HG03521 (cell line): ENCODE measurements at regions not wholly inside any gene's neighbourhood (a gene's known extent, or its start where the extent isn't known, plus 50 kb on each side); places are given as distances from the start of the nearest gene placed in this dataset.
"Not testable (repeated sequence)": the region's sequence is repeated elsewhere in the genome, so short reads cannot be mapped to it uniquely, and the experiment has no call there.

Source experiments
- ATAC-seq: cut with Tn5 transposase; IDR thresholded peaks from one replicate; pipeline ENCODE4 v1.9.1; 2021; ENCODE audit warnings: mild to moderate bottlenecking, moderate library complexity; ENCODE audit not compliant: unreplicated experiment

GRCh38 chr2:38243186-38243880 lies 133.7 kb downstream of the ATL2 start:
- no peak for ATAC-seq

DNA sequence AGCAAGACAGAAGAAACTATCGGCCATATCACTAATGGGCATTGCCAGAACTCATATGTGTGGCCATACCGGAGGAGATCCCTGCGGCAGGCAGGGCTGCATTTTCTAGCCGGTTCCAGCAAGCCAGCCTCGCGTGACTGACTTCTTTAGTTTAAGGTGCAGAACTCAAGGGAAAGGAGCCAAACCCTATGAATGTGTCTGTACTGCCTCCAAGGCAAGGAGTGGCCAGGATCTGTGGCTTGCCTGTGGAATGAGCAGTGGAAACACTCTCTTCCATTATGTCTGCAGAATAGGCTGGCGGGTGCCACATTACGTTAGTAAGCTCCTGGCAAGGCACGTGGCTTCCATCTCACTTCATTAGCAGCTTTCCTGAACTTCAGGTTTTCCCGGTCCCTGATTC lies 137.6 kb downstream of the ATL2 start:
- no peak for ATAC-seq

- ATAC-seq, result not testable (repeated sequence)
Measured at GRCh38 chr2:38238705-38239104, 138.4 kb downstream of the ATL2 start.

- ATAC-seq, result no peak
Measured at GRCh38 chr2:38237311-38237710, 139.8 kb downstream of the ATL2 start.

DNA sequence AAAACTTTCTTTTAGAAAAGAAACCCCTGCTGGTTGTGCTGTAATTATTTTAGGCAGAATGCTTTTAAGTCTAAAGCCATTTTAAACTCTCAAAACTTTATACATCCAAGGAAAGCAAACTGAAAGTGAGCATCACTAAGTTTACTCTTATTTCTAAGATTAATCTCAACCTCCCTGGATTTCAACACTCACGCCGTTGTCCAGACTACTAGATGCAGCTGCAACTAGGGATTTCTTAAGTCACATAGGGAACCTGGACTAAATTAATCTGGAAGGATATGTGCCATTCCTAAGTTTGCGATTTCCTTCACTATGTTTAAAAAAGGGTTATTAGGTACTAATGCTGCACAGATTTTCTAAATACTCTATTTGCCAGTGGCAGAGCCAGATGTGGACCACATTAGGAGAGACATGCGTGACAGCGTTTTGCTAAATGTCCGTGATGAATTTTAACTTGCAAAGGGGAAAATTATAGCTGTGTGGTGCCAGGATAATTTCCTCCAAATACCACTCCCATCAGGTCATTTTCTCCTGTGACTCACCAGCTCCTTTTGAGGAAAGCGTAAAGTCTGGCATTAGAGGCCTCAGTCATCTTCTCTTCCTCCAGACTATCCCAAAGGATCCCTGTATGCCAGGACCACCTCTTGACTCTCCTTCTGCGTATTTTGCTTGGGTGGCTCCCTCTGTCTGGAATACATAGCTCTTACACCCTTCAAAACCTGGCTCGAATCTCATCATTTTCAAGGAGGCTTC lies 143.7 kb downstream of the ATL2 start:
- no peak for ATAC-seq

GRCh38 chr2:38232454-38232853 lies 144.6 kb downstream of the ATL2 start:
- ATAC-seq, result no peak

GRCh38 chr2:38230756-38231155 lies 146.3 kb downstream of the ATL2 start:
- ATAC-seq, result no peak

DNA sequence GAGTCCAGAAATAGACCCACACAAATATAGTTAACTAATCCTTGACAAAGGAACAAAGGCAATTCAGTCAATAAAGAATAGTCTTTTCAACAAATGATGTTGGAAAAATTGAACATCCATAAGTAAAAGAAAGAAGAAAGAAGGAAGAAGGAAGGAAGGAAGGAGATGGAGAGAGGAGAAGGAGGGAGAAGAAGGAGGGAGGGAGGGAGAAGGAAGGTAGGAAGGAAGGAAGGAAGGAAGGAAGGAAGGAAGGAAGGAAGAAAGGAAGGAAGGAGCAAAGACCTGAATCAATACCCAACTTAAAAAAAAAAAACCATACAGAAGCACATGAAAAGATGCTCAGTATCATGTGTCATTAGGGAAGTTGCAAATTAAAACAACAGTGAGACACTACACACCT lies 148.3 kb downstream of the ATL2 start:
- ATAC-seq, result no peak

DNA sequence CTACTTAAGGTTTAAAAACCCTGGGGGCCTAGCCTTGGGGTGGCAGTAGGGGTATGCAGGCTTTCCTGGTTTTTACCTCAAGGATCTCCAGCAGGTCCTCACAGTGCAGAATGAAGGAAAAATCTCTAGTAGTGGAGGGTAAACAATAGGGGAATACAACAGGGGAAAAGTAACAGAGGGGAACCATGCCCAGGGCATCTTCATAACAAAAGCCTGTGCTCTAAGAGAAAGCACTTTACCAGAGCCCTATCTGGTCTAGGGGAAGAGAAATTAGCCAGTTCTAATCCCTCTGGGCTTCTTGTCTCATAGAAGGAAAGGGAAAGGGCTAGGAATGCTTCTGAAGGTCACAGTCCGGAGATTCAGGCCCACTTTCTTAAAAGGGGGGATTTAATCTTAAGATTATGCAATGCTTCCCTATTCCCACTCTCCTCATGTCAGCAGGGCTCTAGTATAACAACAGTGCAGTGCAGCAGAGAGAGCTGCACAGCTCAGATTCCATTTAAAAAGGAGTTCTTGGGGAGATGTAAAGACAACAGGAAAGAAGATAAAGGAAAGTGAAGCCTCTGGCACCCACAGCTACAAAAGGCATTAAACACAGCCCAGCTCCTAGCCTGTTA lies 149.0 kb upstream of the CYP1B1 start:
- no peak for ATAC-seq

GRCh38 chr2:38224181-38224580 lies 148.2 kb upstream of the CYP1B1 start:
- ATAC-seq, result no peak

GRCh38 chr2:38223256-38223655 lies 147.3 kb upstream of the CYP1B1 start:
- ATAC-seq, result no peak

GRCh38 chr2:38220164-38220563 lies 144.2 kb upstream of the CYP1B1 start:
- no peak for ATAC-seq

- ATAC-seq, result no peak
Measured at GRCh38 chr2:38218995-38219394, 143.0 kb upstream of the CYP1B1 start.

GRCh38 chr2:38218591-38218991 lies 142.6 kb upstream of the CYP1B1 start:
- no peak for ATAC-seq

- ATAC-seq, result no peak
Measured at GRCh38 chr2:38217401-38218188, 141.6 kb upstream of the CYP1B1 start.

DNA sequence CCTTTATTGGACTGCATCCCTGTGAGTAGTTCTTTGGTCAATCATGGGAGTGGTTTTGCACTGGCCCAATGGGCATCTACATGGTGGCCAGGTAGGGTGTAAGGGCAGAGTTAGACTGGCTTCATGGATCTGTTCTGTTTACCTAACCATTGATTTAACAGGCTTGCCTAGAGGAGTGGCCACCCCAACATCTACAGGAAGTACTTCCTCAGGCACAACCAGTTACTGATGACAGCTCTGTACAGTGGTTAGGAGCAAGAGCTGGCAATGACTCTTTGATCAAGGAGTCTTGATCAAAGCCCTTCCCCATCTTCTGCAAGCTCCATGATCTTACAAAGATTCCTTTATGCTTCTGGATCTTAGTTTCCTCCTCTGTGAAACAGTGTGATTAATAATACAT lies 140.9 kb upstream of the CYP1B1 start:
- ATAC-seq, result no peak

DNA sequence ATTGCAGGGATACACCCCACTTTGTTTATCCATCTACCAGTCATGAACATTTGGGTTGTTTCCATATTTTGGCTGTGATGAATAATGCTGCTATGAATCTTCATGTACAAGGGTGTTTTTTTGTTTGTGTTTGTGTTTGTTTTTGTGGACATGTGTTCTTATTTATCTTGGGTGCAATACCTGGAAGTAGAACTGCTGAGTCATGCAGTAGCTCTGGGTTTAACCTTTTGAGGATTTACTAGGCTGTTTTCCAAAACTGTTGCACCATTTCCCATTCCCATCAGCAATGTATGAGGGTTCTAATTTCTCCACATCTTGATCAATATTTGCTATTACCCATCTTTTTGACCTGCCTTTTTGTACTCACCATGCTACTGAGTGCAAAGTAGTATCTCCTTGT lies 140.0 kb upstream of the CYP1B1 start:
- no peak for ATAC-seq

DNA sequence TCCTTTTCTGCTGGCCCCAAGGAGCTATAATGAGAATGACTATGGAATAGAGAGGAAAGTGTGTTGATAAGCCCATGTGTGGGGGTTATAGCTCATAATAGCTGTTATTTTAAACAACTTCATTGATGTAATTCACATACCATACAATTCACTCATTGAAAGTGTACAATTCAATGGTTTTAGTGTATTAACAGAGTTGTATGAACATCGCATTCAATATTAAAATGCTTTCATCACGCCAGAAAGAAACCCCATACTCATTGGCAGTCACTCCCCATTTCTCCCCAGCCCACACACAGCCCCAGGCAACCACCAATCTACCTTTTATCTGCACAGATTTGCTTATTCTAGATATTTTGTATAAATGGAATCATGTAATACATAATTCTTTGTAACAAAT lies 139.6 kb upstream of the CYP1B1 start:
- ATAC-seq, result no peak

GRCh38 chr2:38214209-38214717 lies 138.3 kb upstream of the CYP1B1 start:
- no peak for ATAC-seq

DNA sequence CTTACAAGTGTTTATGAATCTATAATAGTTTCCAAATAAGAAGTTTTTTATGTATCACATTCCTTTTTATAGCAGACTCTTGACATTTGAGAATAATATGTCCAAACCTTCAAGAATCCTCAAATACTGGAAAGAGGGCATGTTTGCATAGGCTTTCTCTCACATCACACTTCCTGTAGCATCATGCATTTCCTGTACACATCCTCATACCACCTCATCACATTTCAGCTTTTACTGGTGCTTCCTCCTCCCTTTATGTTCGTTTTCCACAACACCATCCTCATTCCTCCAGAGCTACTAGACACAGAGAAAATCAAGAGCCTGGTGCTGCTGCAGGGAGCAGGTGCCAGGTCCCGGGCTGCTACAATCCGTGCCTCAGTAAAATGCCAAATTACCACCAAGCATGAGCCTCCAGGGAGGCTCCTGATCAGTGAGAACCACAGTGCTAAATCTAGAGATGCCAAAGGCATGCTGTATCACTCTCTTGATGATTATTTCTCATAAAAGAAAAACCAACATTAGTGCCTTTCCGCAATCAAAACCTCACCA lies 137.7 kb upstream of the CYP1B1 start:
- no peak for ATAC-seq

- ATAC-seq, result no peak
Measured at GRCh38 chr2:38212312-38212711, 136.4 kb upstream of the CYP1B1 start.
